ENCODE measurements at regions not wholly inside any gene's neighbourhood (a gene's known extent, or its start where the extent isn't known, plus 50 kb on each side); places are given as distances from the start of the nearest gene placed in this dataset.

GRCh38 chr9:95822583-95823431 lies 52.7 kb upstream of the ERCC6L2 start (continued):
- no peak for TF ChIP-seq E2F4 (IDR thresholded peaks at IDR 0.05; ENCODE audit: low read depth, low read length)

GRCh38 chr9:95822015-95822414 lies 53.5 kb upstream of the ERCC6L2 start:
- no peak for DNase-seq (ENCODE audit: low read depth, low spot score)
- Histone ChIP-seq H3K9ac (ENCODE audit: control insufficient read depth, insufficient read depth, low read length) (no peak overlapping the region), H3K4me3 (no peak overlapping the region), H3K27ac (ENCODE audit: control insufficient read depth, insufficient read depth) (no peak overlapping the region), H3K79me2 (ENCODE audit: control insufficient read depth, insufficient read depth, low read length) (no peaks in the 10 kb centered on the region), H3K4me1 (ENCODE audit: control insufficient read depth, insufficient read depth, low read length) (peaks cover 25% of the 10 kb centered on the region), H3K4me2 (ENCODE audit: control insufficient read depth, insufficient read depth) (peak overlapping the region; percentile 88; the same call in 1 of the 2 replicates), H3K36me3 (ENCODE audit: control insufficient read depth in 2 of 2, insufficient read depth in 2 of 2, low read length in 1 of 2) (no peaks in the 10 kb centered on the region), H4K20me1 (ENCODE audit: control insufficient read depth, insufficient read depth) (0 out of 2 replicates have a peak, but pooled peaks cover 2% of the 10 kb centered on the region), H2AFZ (ENCODE audit: control insufficient read depth, low read depth, low read length) (no peak overlapping the region), H3K27me3 (replicated peaks in 1 of 2; ENCODE audit: control insufficient read depth in 2 of 2, insufficient read depth in 2 of 2, low read length in 1 of 2) (peaks cover 0 to 3% of the 10 kb centered on the region in 2 experiments; a peak in 3 of 4 replicates), H3K9me3 (replicated peaks; ENCODE audit: control insufficient read depth, insufficient read depth, low read length) (no peaks in the 10 kb centered on the region; the same call in 2 of the 3 replicates)
- intact Hi-C loops (cut with micrococcal nuclease; ENCODE audit: unreplicated experiment), result loop anchor here (1.0 to 10.0 kb wide), 2 partner anchors 30 to 393 kb away; no protein-coding TSS in a partner anchor
- SMC1A ChIA-PET (ENCODE audit: uncharacterized antibody, unreplicated experiment), result interaction anchor here (0.6 to 1.4 kb wide), 2 partner anchors 31 to 106 kb away, joined by 3 read pairs; no protein-coding TSS in a partner anchor
- TF ChIP-seq STAT3 (IDR thresholded peaks at IDR 0.05; ENCODE audit: low read depth, low read length), result no peak
- TF ChIP-seq CEBPB (IDR thresholded peaks at IDR 0.05; ENCODE audit: borderline replicate concordance in 1 of 2, low read depth in 2 of 2, low read length in 2 of 2), result peak in 1 of 2 experiments; percentile 7; a peak in 1 of 4 replicates
- 96% methylated on average over 3 of the region's 3 CpGs for WGBS (ENCODE audit: insufficient coverage, insufficient replicate concordance, low lambda C conversion rate, missing lambda C conversion rate)
- RAD21 ChIA-PET (ENCODE audit: unreplicated experiment), result interaction anchor here (1.7 kb wide), 1 partner anchor 10 kb away, joined by 3 read pairs; no protein-coding TSS in a partner anchor
- ATAC-seq, result no peak
- no TSS peak for BruUV-seq (replicated peaks)
- POLR2A ChIA-PET, result no interaction called here
- CTCF ChIA-PET, result no interaction called here
- in situ Hi-C loops (cut with MboI), result no loop called here
- no peak for FAIRE-seq
